GM12865 (cell line): ENCODE measurements at regions not wholly inside any gene's neighbourhood (a gene's known extent, or its start where the extent isn't known, plus 50 kb on each side); places are given as distances from the start of the nearest gene placed in this dataset.

Source experiments
- DNase-seq: peaks from one replicate; pipeline ENCODE4 v3.0.0; 2010; ENCODE audit warnings: low read depth
- H3K4me3 ChIP-seq: 2 replicates; pipeline ENCODE4 v1.5.1; 2011; ENCODE audit warnings: mild to moderate bottlenecking, low read depth, low read length, control low read depth
- CTCF ChIP-seq: IDR thresholded peaks from 2 replicates; pipeline ENCODE4 v1.5.1; 2011; ENCODE audit warnings: low read length, control low read depth, low read depth, inconsistent platforms; ENCODE audit not compliant: insufficient read depth; ENCODE audit errors: missing control alignments

- TF ChIP-seq CTCF: no peak
- DNase-seq: no peak
- no peak overlapping the region for H3K4me3 ChIP-seq
Measured at GRCh38 chr4:181271116-181271640, 972.0 kb upstream of the TENM3 start.

- TF ChIP-seq CTCF: no peak
- H3K4me3 ChIP-seq: no peak overlapping the region
- DNase-seq: no peak
Measured at GRCh38 chr4:181272422-181272821, 970.8 kb upstream of the TENM3 start.

GRCh38 chr4:181278941-181279340, 964.3 kb upstream of the TENM3 start:
- TF ChIP-seq CTCF: no peak
- DNase-seq: no peak
- H3K4me3 ChIP-seq: no peak overlapping the region

GRCh38 chr4:181281451-181281850, 961.8 kb upstream of the TENM3 start:
- no peak for TF ChIP-seq CTCF
- H3K4me3 ChIP-seq: no peak overlapping the region
- no peak for DNase-seq

- no peak for DNase-seq
- no peak for TF ChIP-seq CTCF
Measured at GRCh38 chr4:181289198-181289597, 954.0 kb upstream of the TENM3 start.

GRCh38 chr4:181291615-181292014, 951.6 kb upstream of the TENM3 start:
- no peak overlapping the region for H3K4me3 ChIP-seq
- no peak for DNase-seq
- TF ChIP-seq CTCF: no peak

More at GRCh38 chr4:181289198-181289597, 954.0 kb upstream of the TENM3 start:
- H3K4me3 ChIP-seq: no peak overlapping the region

- DNase-seq: no peak
- H3K4me3 ChIP-seq: no peak overlapping the region
- TF ChIP-seq CTCF: no peak
Measured at GRCh38 chr4:181293014-181293413, 950.2 kb upstream of the TENM3 start.
